Neural progenitor cell (in vitro differentiated cells): ENCODE measurements at regions not wholly inside any gene's neighbourhood (a gene's known extent, or its start where the extent isn't known, plus 50 kb on each side); places are given as distances from the start of the nearest gene placed in this dataset.

Source experiments
- DNase-seq: peaks from one replicate; pipeline ENCODE4 v3.0.0-alpha.2; 2016; ENCODE audit warnings: low spot score
- H2AFZ ChIP-seq: fragments of 200-600 bp; sonication (generic); replicated peaks from 2 replicates; pipeline ENCODE4 v1.6.1; 2016; ENCODE audit warnings: antibody characterized with exemption
- H3F3A ChIP-seq: fragments of 200-600 bp; sonication (generic); 2 replicates; pipeline ENCODE4 v1.6.1; 2016; ENCODE audit warnings: antibody characterized with exemption, low read depth
- H3K27ac ChIP-seq: fragments of 200-600 bp; sonication (generic); 2 replicates; pipeline ENCODE4 v1.5.1; 2016; ENCODE audit warnings: mild to moderate bottlenecking
- H3K27me3 ChIP-seq: fragments of 200-600 bp; sonication (generic); 2 replicates; pipeline ENCODE4 v1.6.1; 2016; ENCODE audit warnings: mild to moderate bottlenecking, moderate library complexity
- H3K36me3 ChIP-seq: fragments of 200-600 bp; sonication (generic); 2 replicates; pipeline ENCODE4 v1.5.1; 2016
- H3K4me1 ChIP-seq: fragments of 200-600 bp; sonication (generic); 2 replicates; pipeline ENCODE4 v1.6.1; 2016; ENCODE audit warnings: mixed run types
- H3K4me2 ChIP-seq: fragments of 200-600 bp; sonication (generic); 2 replicates; pipeline ENCODE4 v1.6.1; 2016
- H3K4me3 ChIP-seq: fragments of 200-600 bp; sonication (generic); 2 replicates; pipeline ENCODE4 v1.5.1; 2016
- H3K79me2 ChIP-seq: fragments of 200-600 bp; sonication (generic); 2 replicates; pipeline ENCODE4 v1.6.1; 2016; ENCODE audit warnings: low read depth
- H3K9ac ChIP-seq: fragments of 200-600 bp; sonication (generic); 2 replicates; pipeline ENCODE4 v1.6.1; 2016
- H3K9me3 ChIP-seq: fragments of 200-600 bp; sonication (generic); 2 replicates; pipeline ENCODE4 v1.5.1; 2016; ENCODE audit warnings: low read depth
- H4K20me1 ChIP-seq: fragments of 200-600 bp; sonication (generic); 2 replicates; pipeline ENCODE4 v1.6.1; 2016; ENCODE audit warnings: low read depth
- H3K27ac Mint-ChIP-seq: 3 replicates; pipeline ENCODE4 v1.8.0; 2021; ENCODE audit warnings: mixed read lengths
- H3K27me3 Mint-ChIP-seq: 2 replicates; pipeline ENCODE4 v1.8.0; 2022; ENCODE audit warnings: low read depth, mild to moderate bottlenecking, inconsistent platforms, moderate library complexity, mixed read lengths; ENCODE audit not compliant: insufficient read depth
- H3K36me3 Mint-ChIP-seq: 3 replicates; pipeline ENCODE4 v1.8.0; 2021; ENCODE audit warnings: mixed read lengths
- H3K4me1 Mint-ChIP-seq: 3 replicates; pipeline ENCODE4 v1.8.0; 2021; ENCODE audit warnings: mixed read lengths
- H3K4me3 Mint-ChIP-seq: 3 replicates; pipeline ENCODE4 v1.8.0; 2021; ENCODE audit warnings: mild to moderate bottlenecking, moderate library complexity, mixed read lengths
- H3K9me3 Mint-ChIP-seq: 3 replicates; pipeline ENCODE4 v1.8.0; 2020; ENCODE audit warnings: mixed read lengths
- EZH2 ChIP-seq: fragments of 200-600 bp; sonication (generic); IDR thresholded peaks from 2 replicates; pipeline ENCODE4 v1.6.1; 2017; ENCODE audit warnings: antibody characterized with exemption, mild to moderate bottlenecking, moderate library complexity
- EZH2phosphoT487 ChIP-seq: fragments of 200-600 bp; sonication (generic); IDR thresholded peaks from 2 replicates; pipeline ENCODE4 v1.6.1; 2017; ENCODE audit warnings: antibody characterized with exemption
- TF ChIP-seq, protein P1 (sequence below): fragments of 200-600 bp; sonication (generic); IDR thresholded peaks from 2 replicates; pipeline ENCODE4 v1.5.1; 2017; ENCODE audit warnings: antibody characterized with exemption, mild to moderate bottlenecking

DNA sequence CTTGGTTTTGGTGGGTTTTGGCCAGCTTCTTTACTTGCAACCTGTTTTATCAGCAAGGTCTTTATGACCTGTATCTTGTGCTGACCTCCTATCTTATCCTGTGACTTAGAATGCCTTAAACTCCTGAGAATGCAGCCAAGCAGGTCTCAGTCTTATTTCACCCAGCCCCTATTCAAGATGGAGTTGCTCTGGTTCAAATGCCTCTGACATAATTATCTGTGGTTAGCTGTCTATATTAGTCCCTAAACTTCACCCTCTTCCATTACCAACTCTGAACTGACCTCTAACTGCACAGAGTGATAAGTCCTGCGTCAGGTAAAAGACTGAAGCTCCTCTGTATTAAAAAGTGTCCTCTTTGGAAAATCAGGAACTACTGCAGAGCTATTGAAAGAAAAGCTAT lies 61.9 kb upstream of the CD96 start:
- Histone ChIP-seq H3K4me2 (no peak overlapping the region), H3K4me1 (no peaks in the 10 kb centered on the region), H3K9ac (no peak overlapping the region), H3F3A (no peaks in the 10 kb centered on the region), H3K27me3 (no peaks in the 10 kb centered on the region), H3K9me3 (no peaks in the 10 kb centered on the region), H3K27ac (no peak overlapping the region), H3K79me2 (no peaks in the 10 kb centered on the region), H3K36me3 (no peaks in the 10 kb centered on the region), H4K20me1 (no peaks in the 10 kb centered on the region), H2AFZ (no peak overlapping the region), H3K4me3 (no peak overlapping the region)
- Mint-ChIP-seq H3K27ac (no peak overlapping the region), H3K4me1 (peaks cover 7% of the 10 kb centered on the region), H3K9me3 (no peaks in the 10 kb centered on the region), H3K4me3 (no peak overlapping the region), H3K36me3 (no peaks in the 10 kb centered on the region), H3K27me3 (no peaks in the 10 kb centered on the region)
- no peak for TF ChIP-seq EZH2
- TF ChIP-seq, protein P1, sequence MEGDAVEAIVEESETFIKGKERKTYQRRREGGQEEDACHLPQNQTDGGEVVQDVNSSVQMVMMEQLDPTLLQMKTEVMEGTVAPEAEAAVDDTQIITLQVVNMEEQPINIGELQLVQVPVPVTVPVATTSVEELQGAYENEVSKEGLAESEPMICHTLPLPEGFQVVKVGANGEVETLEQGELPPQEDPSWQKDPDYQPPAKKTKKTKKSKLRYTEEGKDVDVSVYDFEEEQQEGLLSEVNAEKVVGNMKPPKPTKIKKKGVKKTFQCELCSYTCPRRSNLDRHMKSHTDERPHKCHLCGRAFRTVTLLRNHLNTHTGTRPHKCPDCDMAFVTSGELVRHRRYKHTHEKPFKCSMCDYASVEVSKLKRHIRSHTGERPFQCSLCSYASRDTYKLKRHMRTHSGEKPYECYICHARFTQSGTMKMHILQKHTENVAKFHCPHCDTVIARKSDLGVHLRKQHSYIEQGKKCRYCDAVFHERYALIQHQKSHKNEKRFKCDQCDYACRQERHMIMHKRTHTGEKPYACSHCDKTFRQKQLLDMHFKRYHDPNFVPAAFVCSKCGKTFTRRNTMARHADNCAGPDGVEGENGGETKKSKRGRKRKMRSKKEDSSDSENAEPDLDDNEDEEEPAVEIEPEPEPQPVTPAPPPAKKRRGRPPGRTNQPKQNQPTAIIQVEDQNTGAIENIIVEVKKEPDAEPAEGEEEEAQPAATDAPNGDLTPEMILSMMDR, result no peak
- TF ChIP-seq EZH2phosphoT487, result no peak
- DNase-seq, result no peak

DNA sequence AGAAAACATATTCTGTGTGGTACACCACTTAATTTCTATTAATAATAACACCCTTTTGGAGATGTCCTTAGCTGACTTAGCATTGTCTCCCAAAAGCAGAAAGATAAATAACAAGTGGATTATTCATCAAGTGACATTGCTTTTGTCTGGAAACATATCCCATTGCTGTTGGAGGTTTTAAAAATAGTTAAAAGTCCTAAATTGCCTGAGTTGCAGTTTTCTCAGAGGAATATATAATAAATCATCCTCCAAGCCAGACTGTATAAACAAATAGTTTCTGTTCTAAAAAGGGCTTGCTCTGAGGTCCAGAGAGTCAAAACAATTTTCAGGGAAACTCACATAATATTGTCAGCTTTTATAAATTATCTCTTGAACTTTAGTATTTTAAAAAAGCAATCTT lies 60.4 kb upstream of the CD96 start:
- Histone ChIP-seq H3K4me1 (no peaks in the 10 kb centered on the region), H3K79me2 (no peaks in the 10 kb centered on the region), H3K9ac (no peak overlapping the region), H3K36me3 (no peaks in the 10 kb centered on the region), H3K27ac (no peak overlapping the region), H3K27me3 (no peaks in the 10 kb centered on the region), H4K20me1 (no peaks in the 10 kb centered on the region), H3F3A (no peaks in the 10 kb centered on the region), H3K9me3 (no peaks in the 10 kb centered on the region), H3K4me2 (no peak overlapping the region), H2AFZ (no peak overlapping the region), H3K4me3 (no peak overlapping the region)
- H3K4me1 Mint-ChIP-seq, result peaks cover 6% of the 10 kb centered on the region
- no peaks in the 10 kb centered on the region for H3K27me3 Mint-ChIP-seq
- H3K4me3 Mint-ChIP-seq, result no peak overlapping the region
- H3K9me3 Mint-ChIP-seq, result no peaks in the 10 kb centered on the region
- no peak overlapping the region for H3K27ac Mint-ChIP-seq
- no peaks in the 10 kb centered on the region for H3K36me3 Mint-ChIP-seq
- DNase-seq, result no peak
- TF ChIP-seq EZH2 (no peak), EZH2phosphoT487 (no peak)
- TF ChIP-seq, protein P1, result no peak

DNA sequence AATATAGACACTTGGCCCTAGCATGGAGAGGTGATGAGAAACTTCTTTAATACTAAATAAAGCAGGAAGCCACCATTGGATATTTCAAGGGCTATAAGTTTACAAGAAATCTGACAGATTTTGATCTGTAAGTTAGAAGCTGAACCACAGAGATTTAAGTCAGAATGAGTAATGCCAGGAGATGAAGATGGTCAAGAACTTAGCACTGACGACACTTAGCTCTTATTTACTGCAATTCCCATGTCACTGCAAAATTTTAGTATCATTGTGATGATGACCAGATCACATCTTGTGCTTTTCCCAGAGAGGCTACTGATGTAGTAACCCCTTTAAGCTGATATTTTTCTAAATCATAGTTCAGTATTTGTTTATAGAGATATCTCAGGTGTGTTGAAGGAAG lies 59.4 kb upstream of the CD96 start:
- Histone ChIP-seq H3K9me3 (no peaks in the 10 kb centered on the region), H3K27ac (no peak overlapping the region), H4K20me1 (no peaks in the 10 kb centered on the region), H3F3A (no peaks in the 10 kb centered on the region), H3K4me1 (no peaks in the 10 kb centered on the region), H3K27me3 (no peaks in the 10 kb centered on the region), H3K36me3 (no peaks in the 10 kb centered on the region), H3K9ac (no peak overlapping the region), H3K4me3 (no peak overlapping the region), H3K79me2 (no peaks in the 10 kb centered on the region), H2AFZ (no peak overlapping the region), H3K4me2 (no peak overlapping the region)
- Mint-ChIP-seq H3K4me1 (no peaks in the 10 kb centered on the region), H3K36me3 (no peaks in the 10 kb centered on the region), H3K4me3 (no peak overlapping the region), H3K27me3 (peaks cover 3% of the 10 kb centered on the region), H3K9me3 (no peaks in the 10 kb centered on the region), H3K27ac (no peak overlapping the region)
- DNase-seq, result no peak
- TF ChIP-seq EZH2, result no peak
- TF ChIP-seq EZH2phosphoT487, result no peak
- TF ChIP-seq, protein P1, result no peak

DNA sequence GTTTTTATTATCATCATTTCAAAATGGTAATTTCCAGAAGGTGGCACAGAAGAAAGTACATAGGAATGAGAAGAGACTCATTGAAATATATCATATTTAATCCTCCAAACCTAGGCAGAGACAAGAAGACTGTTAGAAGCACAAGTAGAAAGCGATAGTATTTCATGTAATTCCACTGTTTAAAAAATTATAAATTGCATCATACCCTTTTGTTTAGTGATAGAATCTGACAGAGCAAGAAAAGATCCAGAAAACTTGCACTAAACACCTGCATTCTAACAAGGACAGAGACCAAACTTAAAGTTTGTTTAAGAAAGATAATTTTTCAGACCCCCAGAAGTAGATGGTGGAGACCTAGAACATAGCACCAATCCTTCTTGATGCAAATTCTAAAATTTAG lies 56.9 kb upstream of the CD96 start:
- H3K79me2 ChIP-seq, result no peaks in the 10 kb centered on the region
- H3K27me3 ChIP-seq, result no peaks in the 10 kb centered on the region
- no peaks in the 10 kb centered on the region for H4K20me1 ChIP-seq
- no peak overlapping the region for H3K4me2 ChIP-seq
- no peaks in the 10 kb centered on the region for H3K36me3 Mint-ChIP-seq
- no peak overlapping the region for H3K4me3 Mint-ChIP-seq
- H2AFZ ChIP-seq, result no peak overlapping the region
- TF ChIP-seq EZH2 (no peak), EZH2phosphoT487 (no peak)
- TF ChIP-seq, protein P1, result no peak
- peaks cover 3% of the 10 kb centered on the region for H3K27me3 Mint-ChIP-seq
- H3K9me3 Mint-ChIP-seq, result peaks cover 3% of the 10 kb centered on the region
- H3K27ac ChIP-seq, result no peak overlapping the region
- H3K4me3 ChIP-seq, result no peak overlapping the region
- no peaks in the 10 kb centered on the region for H3K4me1 Mint-ChIP-seq
- H3F3A ChIP-seq, result no peaks in the 10 kb centered on the region
- DNase-seq, result no peak
- no peak overlapping the region for H3K9ac ChIP-seq
- H3K4me1 ChIP-seq, result no peaks in the 10 kb centered on the region
- H3K36me3 ChIP-seq, result no peaks in the 10 kb centered on the region
- no peaks in the 10 kb centered on the region for H3K9me3 ChIP-seq
- H3K27ac Mint-ChIP-seq, result no peak overlapping the region
